ENCODE measurements at regions not wholly inside any gene's neighbourhood (a gene's known extent, or its start where the extent isn't known, plus 50 kb on each side); places are given as distances from the start of the nearest gene placed in this dataset.

DNA sequence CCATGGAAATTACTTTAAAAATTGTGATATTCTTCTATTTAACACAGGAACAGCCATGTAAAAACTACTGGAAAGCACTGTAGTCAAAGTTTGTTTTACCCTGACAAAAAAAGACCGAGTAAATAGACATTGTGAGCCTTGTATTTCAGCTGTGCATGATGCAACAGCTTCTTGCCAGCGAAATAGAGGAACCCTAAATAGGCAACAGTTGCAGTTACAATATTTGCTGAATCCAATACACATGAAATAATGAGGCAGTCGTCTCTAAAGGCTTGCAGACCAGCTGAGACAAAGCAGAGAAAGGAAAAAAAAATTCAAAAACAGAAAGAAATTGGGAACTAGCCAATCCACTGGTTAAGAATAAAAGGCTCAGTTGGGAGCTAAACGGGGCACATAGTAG is 1001.1 kb downstream of the OLFM4 start:
- TF ChIP-seq POLR2AphosphoS5 (IDR thresholded peaks at IDR 0.05; ENCODE audit: borderline replicate concordance, low read depth, low read length) (no peak), EZH2 (IDR thresholded peaks at IDR 0.05) (no peak)
